ENCODE measurements at regions not wholly inside any gene's neighbourhood (a gene's known extent, or its start where the extent isn't known, plus 50 kb on each side); places are given as distances from the start of the nearest gene placed in this dataset.

- no peak for DNase-seq
- H3K36me3 Mint-ChIP-seq (ENCODE audit: low read depth) = no peaks in the 10 kb centered on the region
- no peak overlapping the region for H3K4me3 Mint-ChIP-seq
- no peaks in the 10 kb centered on the region for H3K4me1 Mint-ChIP-seq (ENCODE audit: low read depth)
- H3K27me3 Mint-ChIP-seq (ENCODE audit: insufficient read depth) = no peaks in the 10 kb centered on the region
- peaks cover 55% of the 10 kb centered on the region for H3K9me3 Mint-ChIP-seq
- TF ChIP-seq CTCF (IDR thresholded peaks at IDR 0.05) = no peak
- H3K27ac Mint-ChIP-seq = no peak overlapping the region
These were observed 309.0 kb upstream of the PROX1 start for GRCh38 chr1:213678753-213679152.

GRCh38 chr1:213679153-213679552 lies 308.6 kb upstream of the PROX1 start:
- no peaks in the 10 kb centered on the region for H3K36me3 Mint-ChIP-seq (ENCODE audit: low read depth)
- no peaks in the 10 kb centered on the region; the same call in 1 of the 2 replicates for H3K27me3 Mint-ChIP-seq (ENCODE audit: insufficient read depth)
- DNase-seq = no peak
- no peak overlapping the region for H3K4me3 Mint-ChIP-seq
- H3K27ac Mint-ChIP-seq = no peak overlapping the region
- H3K9me3 Mint-ChIP-seq = peaks cover 59% of the 10 kb centered on the region
- TF ChIP-seq CTCF (IDR thresholded peaks at IDR 0.05) = no peak
- H3K4me1 Mint-ChIP-seq (ENCODE audit: low read depth) = no peaks in the 10 kb centered on the region

DNA sequence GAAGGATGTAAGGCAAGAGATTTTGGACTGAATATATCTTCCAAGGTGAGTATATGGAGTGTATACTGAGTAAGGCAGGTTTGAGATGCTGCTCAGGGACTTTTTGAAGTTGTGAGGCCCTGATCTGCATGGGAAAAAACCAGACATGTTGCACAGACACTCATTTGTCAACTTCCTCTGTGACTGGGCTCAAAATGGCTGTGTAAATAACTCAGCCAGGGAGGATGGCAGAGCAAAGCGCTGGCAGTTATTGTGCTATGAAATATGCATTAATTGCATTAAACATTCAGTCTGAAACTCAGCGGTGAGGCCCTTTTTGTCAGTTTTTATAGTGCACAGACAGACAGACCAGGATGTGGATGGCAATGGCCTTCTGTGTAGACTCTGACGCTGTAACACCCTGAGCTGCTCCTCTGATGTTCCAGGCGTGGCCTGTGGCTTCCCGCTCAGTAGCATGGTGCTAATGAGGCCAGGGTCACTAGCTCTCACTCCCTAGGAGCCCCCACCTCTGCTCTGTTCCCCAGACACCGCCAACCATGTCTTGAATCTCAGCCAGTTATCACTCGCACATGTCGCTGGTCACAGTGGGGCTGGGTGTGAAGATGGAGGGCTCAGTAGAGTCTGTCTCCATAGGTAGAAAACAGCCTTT lies 307.0 kb upstream of the PROX1 start:
- H3K27me3 Mint-ChIP-seq (ENCODE audit: insufficient read depth) = no peaks in the 10 kb centered on the region; the same call in 1 of the 2 replicates

GRCh38 chr1:213681788-213682340 lies 305.9 kb upstream of the PROX1 start:
- Mint-ChIP-seq H3K36me3 (ENCODE audit: low read depth) (no peaks in the 10 kb centered on the region), H3K27ac (no peak overlapping the region), H3K9me3 (peaks cover 64% of the 10 kb centered on the region), H3K4me1 (ENCODE audit: low read depth) (no peaks in the 10 kb centered on the region), H3K27me3 (ENCODE audit: insufficient read depth) (no peaks in the 10 kb centered on the region; the same call in 1 of the 2 replicates), H3K4me3 (no peak overlapping the region)
- no peak for DNase-seq
- no peak for TF ChIP-seq CTCF (IDR thresholded peaks at IDR 0.05)

More for the DNA sequence above, 307.0 kb upstream of the PROX1 start:
- no peak for TF ChIP-seq CTCF (IDR thresholded peaks at IDR 0.05)
- H3K4me1 Mint-ChIP-seq (ENCODE audit: low read depth) = no peaks in the 10 kb centered on the region
- H3K4me3 Mint-ChIP-seq = no peak overlapping the region
- no peak overlapping the region for H3K27ac Mint-ChIP-seq
- no peaks in the 10 kb centered on the region for H3K36me3 Mint-ChIP-seq (ENCODE audit: low read depth)
- no peak for DNase-seq
- peaks cover 69% of the 10 kb centered on the region for H3K9me3 Mint-ChIP-seq

DNA sequence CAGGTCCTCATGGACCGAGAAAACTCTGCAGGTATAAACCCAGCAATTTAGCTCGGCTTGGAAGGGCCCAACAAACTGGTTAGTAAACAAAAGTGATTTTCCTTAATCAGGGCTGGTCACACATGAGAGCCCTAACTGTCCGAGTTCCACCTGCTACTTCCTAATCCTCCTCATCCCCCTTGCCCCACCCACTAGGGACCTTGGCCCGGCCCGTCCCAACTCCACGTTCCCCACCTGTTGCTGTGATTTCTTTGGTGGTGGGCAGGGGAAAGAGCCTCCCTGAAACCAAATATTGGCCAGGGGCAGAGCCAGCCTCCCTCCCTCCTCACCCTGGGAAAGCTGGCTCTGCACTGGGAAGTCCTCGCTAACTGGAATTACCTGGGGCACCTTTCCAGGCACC lies 304.2 kb upstream of the PROX1 start:
- H3K4me3 Mint-ChIP-seq = no peak overlapping the region

More for the DNA sequence above, 304.2 kb upstream of the PROX1 start:
- no peak for TF ChIP-seq CTCF (IDR thresholded peaks at IDR 0.05)
- DNase-seq = no peak
- no peaks in the 10 kb centered on the region for H3K36me3 Mint-ChIP-seq (ENCODE audit: low read depth)
- H3K9me3 Mint-ChIP-seq = peaks cover 60% of the 10 kb centered on the region
- no peak overlapping the region for H3K27ac Mint-ChIP-seq
- no peaks in the 10 kb centered on the region for H3K4me1 Mint-ChIP-seq (ENCODE audit: low read depth)
- H3K27me3 Mint-ChIP-seq (ENCODE audit: insufficient read depth) = no peaks in the 10 kb centered on the region; the same call in 1 of the 2 replicates

Data from HFFc6 (cell line).